HG03039 (cell line): ENCODE measurements at regions not wholly inside any gene's neighbourhood (a gene's known extent, or its start where the extent isn't known, plus 50 kb on each side); places are given as distances from the start of the nearest gene placed in this dataset.
"Not testable (repeated sequence)": the region's sequence is repeated elsewhere in the genome, so short reads cannot be mapped to it uniquely, and the experiment has no call there.

ENCODE experiments used
- ATAC-seq: cut with Tn5 transposase; IDR thresholded peaks from one replicate; pipeline ENCODE4 v1.9.1; 2021; ENCODE audit warnings: mild to moderate bottlenecking, moderate library complexity; ENCODE audit not compliant: unreplicated experiment

GRCh38 chr3:82201316-82201715, 439.9 kb upstream of the GBE1 start:
- ATAC-seq: no peak

DNA sequence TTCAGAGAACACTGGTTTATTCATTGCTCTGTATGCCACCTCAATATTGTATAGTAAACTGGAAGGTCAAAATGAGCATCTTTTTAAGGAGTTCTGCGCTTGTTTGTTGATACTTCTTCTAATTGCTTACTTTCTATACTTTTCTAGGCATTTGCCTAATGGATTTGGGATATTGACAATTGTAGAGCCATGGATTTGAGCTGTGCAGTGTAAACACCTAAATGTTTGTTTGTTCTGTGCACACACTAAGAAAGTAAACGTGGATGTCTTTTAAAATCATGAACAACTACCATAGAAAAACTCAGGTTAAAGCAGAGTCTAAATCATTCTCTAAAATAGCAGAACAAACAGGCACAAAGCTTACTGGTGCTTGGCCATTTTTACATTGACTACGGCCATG, 436.6 kb upstream of the GBE1 start:
- ATAC-seq: no peak

DNA sequence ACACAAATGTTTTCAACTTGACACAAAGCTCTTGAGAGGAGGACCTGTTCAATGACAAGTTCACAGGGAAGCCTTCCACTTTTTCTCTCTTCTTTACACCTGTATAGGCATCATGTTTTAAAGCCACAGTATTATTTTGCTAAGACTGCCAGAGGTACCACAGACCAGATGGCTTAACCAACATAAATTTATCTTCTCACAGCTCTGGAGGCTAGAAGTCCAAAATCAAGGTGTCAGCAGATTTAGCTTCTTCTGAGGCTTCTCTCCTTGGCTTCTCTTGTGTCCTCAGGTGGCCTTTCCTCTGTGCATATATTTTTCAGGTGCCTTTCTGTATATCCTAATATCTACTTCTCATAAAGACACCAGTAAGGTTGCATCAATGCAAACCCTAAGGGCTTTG, 435.2 kb upstream of the GBE1 start:
- ATAC-seq: no peak

DNA sequence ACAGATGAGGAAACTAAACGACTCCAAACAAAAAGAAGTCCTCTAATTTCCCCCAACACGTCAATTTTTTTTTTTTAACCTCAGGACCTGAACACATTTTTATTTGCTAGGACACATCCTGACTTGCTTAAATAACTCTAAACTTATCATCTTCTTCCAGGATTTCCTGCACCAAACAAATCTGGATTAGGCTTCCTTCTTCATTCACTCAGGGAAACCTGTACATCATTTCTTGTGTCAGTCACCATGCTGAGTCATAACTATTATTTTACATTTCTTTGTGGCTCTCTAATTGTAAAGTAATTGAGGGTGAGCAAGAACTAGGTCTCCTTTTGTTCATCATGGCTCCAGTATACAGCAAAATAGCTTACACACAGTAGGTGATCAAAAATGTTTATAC, 433.4 kb upstream of the GBE1 start:
- no peak for ATAC-seq

GRCh38 chr3:82186017-82186416, 424.6 kb upstream of the GBE1 start:
- ATAC-seq: no peak

DNA sequence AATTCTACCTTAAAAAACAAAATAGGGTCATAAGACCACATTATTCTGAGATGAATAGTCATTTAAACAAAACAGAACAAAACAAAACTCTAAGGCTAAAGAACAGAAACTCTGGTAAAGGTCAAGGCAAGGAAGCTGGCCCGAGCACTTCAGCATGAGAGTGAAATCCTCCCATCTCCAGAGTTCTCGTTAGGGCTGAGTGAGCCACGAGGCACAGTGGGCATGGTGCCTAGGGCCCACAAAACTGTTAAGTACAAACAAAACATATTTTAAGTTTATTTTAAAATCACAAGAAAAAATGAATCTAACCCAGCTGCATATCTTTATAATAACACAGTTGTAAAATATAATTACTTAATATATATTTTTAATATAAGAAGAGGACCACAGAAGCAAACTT, 417.8 kb upstream of the GBE1 start:
- no peak for ATAC-seq

DNA sequence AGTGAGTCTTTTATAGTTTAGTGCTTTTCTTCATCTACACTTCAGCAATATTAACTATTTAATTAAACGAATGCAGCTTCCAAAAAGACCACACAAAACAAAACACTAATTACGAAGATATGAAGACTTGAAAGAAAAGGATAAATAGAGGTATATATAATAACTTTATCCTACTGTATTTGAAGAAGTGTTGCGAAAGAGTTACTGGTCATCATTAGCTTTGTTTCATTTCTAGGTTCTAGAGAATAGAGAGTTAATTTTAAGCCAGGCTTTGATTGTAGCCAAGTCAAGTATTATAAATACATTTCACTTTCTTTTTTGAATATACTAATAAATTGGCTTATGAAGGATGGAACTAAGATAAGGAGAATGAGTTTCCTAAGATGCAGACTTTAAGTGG, 416.8 kb upstream of the GBE1 start:
- no peak for ATAC-seq

GRCh38 chr3:82177774-82178173, 416.3 kb upstream of the GBE1 start:
- ATAC-seq: no peak

DNA sequence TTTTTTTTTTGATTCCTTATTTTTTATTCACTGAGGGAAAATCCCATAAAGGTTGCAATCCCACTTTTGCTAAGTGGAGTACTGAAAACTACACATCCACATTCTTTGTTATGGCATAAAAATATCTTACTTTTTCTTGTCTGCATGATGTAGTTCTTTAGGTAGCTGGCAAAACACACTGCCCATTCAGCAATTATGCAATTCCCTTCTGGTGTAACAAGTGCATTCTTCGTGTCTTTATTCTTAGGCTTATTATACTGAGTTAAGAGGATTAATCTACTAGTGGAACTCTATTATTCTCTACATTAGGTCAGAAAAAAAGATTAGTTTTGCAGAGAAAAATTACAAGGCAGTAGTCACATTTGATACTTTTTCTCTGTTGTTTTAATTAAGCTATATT, 403.8 kb upstream of the GBE1 start:
- ATAC-seq: no peak

DNA sequence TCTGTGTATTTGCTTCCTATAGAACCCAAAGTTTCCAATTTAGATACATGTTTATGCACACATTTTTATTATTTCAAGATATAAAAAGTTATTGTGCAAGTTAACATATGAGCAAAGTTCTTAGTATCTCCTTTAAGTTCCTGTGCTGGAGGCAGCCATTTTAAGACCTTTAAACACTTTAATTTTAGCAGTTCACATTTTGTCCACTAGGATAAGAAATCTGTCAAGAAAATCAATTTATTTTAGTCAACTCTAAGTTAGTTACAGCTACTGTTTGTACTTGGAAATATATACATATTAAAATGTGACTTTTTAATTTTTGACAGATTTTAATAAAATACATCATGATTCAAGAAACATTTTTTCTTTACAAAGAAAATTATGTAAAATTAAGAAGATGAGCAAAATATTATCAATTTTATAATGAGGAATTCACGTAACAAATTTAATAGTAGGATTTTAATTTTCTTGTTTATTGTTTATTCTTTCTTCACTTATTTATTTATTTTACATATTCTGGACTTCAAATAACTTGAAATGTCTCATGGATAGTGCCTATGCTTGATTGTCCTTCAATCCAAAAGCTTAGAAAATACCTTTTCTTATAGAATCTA, 402.6 kb upstream of the GBE1 start:
- ATAC-seq: no peak

- no peak for ATAC-seq
These were observed 396.5 kb upstream of the GBE1 start for GRCh38 chr3:82157952-82158351.

GRCh38 chr3:82153892-82154291, 392.4 kb upstream of the GBE1 start:
- ATAC-seq: not testable (repeated sequence)

DNA sequence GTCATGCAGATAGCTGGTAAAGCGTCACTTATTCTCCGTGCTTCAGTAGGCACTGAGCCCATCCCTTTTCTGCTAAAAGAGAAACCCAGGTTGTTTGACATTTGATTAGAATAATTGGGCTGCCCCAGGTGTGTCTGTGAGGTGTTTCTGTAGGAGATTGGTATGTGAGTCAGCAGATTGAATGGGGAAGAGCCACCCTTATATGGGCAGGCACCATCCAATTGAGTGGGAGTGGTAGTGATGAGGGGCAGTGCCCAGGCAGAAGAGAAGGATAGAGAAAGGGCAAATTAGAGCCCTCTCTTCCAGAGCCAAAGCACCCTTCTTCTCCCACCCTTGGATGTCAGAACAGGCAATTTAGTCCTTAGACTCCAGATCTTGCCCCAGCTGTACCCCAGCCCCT, 384.3 kb upstream of the GBE1 start:
- no peak for ATAC-seq

DNA sequence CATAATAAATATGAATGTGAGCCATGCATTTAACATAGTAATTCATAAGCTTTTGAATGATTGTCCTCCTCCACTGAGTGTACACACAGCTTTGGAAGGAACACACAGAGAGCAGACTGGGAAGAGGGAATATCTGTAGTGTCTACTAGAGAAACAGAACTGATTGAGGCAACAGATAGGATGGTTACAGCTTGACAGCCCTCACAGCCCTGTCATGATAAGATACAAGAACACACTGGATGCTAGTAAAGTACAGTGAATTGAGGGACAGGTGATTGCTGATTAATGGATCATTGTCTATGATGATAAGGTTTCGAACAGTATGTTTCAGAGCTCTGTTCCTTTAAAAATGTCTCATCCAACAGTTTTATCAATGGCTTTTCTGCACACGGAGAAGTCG, 383.4 kb upstream of the GBE1 start:
- no peak for ATAC-seq

GRCh38 chr3:82143661-82144412, 382.4 kb upstream of the GBE1 start:
- no peak for ATAC-seq

GRCh38 chr3:82141592-82141991, 380.1 kb upstream of the GBE1 start:
- ATAC-seq: no peak

DNA sequence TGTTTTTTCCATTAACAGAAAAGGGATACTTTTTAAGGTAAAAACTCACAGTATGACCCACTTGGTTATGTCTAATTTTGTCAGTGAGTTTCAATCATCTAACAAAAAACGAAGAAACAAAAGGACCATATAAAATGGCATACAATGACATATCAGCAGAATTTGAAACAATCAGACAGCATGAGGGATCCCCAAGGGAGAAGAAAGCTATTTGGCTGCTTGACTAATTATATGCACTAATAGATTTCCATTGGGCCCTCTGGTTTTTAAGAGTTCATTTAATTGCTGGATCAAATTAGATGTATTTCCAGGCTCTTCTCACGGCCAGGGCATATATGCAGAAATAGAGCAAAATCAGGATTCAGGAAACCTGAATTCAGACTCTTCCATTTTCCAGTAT, 376.4 kb upstream of the GBE1 start:
- no peak for ATAC-seq

GRCh38 chr3:82137050-82137449, 375.6 kb upstream of the GBE1 start:
- ATAC-seq: no peak

DNA sequence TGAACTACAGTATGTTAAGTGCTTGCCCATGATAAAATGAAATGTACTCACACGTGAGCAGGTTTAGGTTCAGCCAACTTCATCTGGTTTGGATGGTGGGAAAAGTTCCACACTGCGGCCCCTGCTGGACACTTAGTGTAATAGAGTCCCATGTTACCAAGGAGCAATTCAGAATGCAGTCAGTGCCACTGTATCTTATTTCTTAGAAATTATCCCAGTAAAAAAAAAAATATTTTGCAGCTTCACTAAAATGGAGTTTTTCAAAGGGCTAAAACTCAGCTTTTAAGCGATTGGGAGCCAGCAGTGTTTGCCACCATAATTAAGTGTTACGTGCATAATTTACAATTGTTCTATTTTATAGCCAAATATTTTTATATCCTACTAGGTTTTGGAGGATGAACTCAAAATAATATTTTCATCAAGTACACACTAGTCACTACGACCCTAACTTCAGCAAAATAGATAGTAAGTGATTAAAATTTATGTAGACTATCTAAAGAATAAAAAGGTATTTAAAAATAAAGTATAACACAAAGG, 371.7 kb upstream of the GBE1 start:
- peak; percentile 94 for ATAC-seq

DNA sequence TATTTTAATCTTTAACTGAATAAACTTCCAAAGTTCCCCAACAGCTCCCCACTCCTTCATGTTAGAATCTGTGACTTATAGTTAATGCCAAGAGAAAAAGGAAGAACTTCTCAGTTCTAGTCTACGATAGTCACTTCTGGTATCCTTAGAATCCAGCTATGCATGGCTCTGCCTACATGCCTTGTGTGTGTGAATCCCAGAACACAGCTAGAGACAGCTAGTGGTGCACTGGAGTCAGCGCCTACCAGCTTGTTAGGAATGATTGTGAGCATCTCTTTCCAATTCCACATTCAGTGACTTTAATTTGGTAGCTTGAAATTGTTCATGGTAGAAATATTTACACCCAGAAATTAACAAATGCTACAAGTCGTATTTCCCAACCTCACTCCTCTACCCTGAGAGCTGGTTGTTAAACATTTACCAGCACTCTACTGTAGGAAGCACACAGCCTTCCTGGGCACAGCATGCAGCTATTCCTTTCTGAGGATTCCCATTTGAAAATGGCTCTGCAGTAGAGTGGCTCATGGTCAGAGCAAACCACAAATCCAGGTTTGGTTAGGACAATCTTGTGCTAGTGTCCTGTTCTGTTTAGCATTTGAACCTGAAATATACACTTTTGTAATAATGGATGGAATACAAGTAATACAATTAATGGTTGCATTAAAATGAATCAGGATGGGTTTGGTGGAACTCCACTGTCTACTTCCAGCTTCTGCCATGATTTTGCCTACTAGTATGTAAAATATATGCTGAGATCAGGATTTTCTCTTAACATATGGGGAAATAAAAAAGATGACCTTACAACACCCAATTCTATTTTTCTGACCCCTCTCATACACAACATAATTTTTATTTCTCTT, 371.0 kb upstream of the GBE1 start:
- ATAC-seq: no peak

DNA sequence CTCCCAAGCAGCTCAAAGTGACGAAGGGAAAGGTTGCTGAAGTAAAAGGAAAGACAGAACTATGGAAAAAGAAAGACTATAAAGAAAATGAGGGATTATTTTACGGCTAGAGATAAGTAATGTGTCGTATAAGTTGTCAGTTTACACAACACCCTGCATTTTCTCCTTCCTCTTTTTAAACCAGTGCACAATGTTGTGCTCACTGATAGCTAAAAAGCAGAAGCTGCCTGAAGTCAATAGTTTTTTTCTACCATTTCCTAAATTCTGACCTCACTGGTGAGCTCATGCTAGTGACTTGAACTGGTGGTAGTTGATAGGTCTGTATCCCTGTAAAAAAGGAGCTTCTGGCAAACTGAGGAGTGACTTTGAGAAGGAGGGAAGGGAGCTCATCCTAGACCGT, 368.6 kb upstream of the GBE1 start:
- no peak for ATAC-seq
